RCC 7860 (cell line): ENCODE measurements at regions not wholly inside any gene's neighbourhood (a gene's known extent, or its start where the extent isn't known, plus 50 kb on each side); places are given as distances from the start of the nearest gene placed in this dataset.

Experiments used
- DNase-seq: peaks from one replicate; pipeline ENCODE4 v3.0.0-alpha.2; 2015; ENCODE audit warnings: low spot score
- FAIRE-seq: peaks from 2 replicates; lab custom pipeline; 2012; peaks lifted over from hg19 to GRCh38; lab: Jason Lieb, UNC

GRCh38 chr4:180828455-180829018 lies 1414.7 kb upstream of the TENM3 start:
- DNase-seq (peak; percentile 41), FAIRE-seq (no peak)

- FAIRE-seq: no peak
Measured at GRCh38 chr4:180832073-180832472, 1411.1 kb upstream of the TENM3 start.

GRCh38 chr4:180840142-180840541 lies 1403.1 kb upstream of the TENM3 start:
- DNase-seq (no peak), FAIRE-seq (no peak)

More at GRCh38 chr4:180832073-180832472, 1411.1 kb upstream of the TENM3 start:
- no peak for DNase-seq

- DNase-seq: no peak
- no peak for FAIRE-seq
Measured at GRCh38 chr4:180850318-180850940, 1392.8 kb upstream of the TENM3 start.

- no peak for DNase-seq
Measured at GRCh38 chr4:180852738-180853137, 1390.5 kb upstream of the TENM3 start.

GRCh38 chr4:180855184-180855583 lies 1388.0 kb upstream of the TENM3 start:
- FAIRE-seq (no peak), DNase-seq (no peak)

More at GRCh38 chr4:180852738-180853137, 1390.5 kb upstream of the TENM3 start:
- no peak for FAIRE-seq

GRCh38 chr4:180860089-180860720 lies 1383.0 kb upstream of the TENM3 start:
- FAIRE-seq (no peak), DNase-seq (no peak)

- FAIRE-seq: no peak
- DNase-seq: no peak
Measured at GRCh38 chr4:180861651-180862050, 1381.6 kb upstream of the TENM3 start.

GRCh38 chr4:180866933-180867643 lies 1376.1 kb upstream of the TENM3 start:
- no peak for FAIRE-seq

GRCh38 chr4:180870623-180871022 lies 1372.6 kb upstream of the TENM3 start:
- no peak for DNase-seq

More at GRCh38 chr4:180866933-180867643, 1376.1 kb upstream of the TENM3 start:
- no peak for DNase-seq

GRCh38 chr4:180898305-180898704 lies 1344.9 kb upstream of the TENM3 start:
- no peak for FAIRE-seq
- DNase-seq: no peak

More at GRCh38 chr4:180870623-180871022, 1372.6 kb upstream of the TENM3 start:
- FAIRE-seq: no peak

GRCh38 chr4:180900781-180901180 lies 1342.4 kb upstream of the TENM3 start:
- DNase-seq: no peak
- FAIRE-seq: no peak

GRCh38 chr4:180909279-180909678 lies 1333.9 kb upstream of the TENM3 start:
- FAIRE-seq (no peak), DNase-seq (no peak)

- peak; percentile 78 for FAIRE-seq
- DNase-seq: peak; percentile 79
Measured at GRCh38 chr4:180913750-180914149, 1329.5 kb upstream of the TENM3 start.

GRCh38 chr4:180923486-180923885 lies 1319.7 kb upstream of the TENM3 start:
- peak; percentile 42 for DNase-seq
- no peak for FAIRE-seq

GRCh38 chr4:180925805-180926204 lies 1317.4 kb upstream of the TENM3 start:
- FAIRE-seq: peak; percentile 66
- peak; percentile 62 for DNase-seq

- DNase-seq (no peak), FAIRE-seq (no peak)
Measured at GRCh38 chr4:180926277-180926676, 1316.9 kb upstream of the TENM3 start.

GRCh38 chr4:180932370-180933001 lies 1310.7 kb upstream of the TENM3 start:
- DNase-seq (no peak), FAIRE-seq (no peak)

GRCh38 chr4:180937083-180937482 lies 1306.1 kb upstream of the TENM3 start:
- DNase-seq (no peak), FAIRE-seq (no peak)

GRCh38 chr4:180940680-180941079 lies 1302.5 kb upstream of the TENM3 start:
- FAIRE-seq: no peak
- DNase-seq: no peak

GRCh38 chr4:180942367-180942916 lies 1300.8 kb upstream of the TENM3 start:
- no peak for FAIRE-seq

More at GRCh38 chr4:180942367-180942916, 1300.8 kb upstream of the TENM3 start:
- DNase-seq: no peak
